Left ventricle myocardium inferior (tissue), 1 donor: ENCODE measurements at regions not wholly inside any gene's neighbourhood (a gene's known extent, or its start where the extent isn't known, plus 50 kb on each side); places are given as distances from the start of the nearest gene placed in this dataset.
"Not testable (repeated sequence)": the region's sequence is repeated elsewhere in the genome, so short reads cannot be mapped to it uniquely, and the experiment has no call there.

ENCODE experiments used
- DNase-seq: peaks from one replicate; pipeline ENCODE4 v3.0.0-alpha.2; 2020
- H3K27ac ChIP-seq: fragments of 200-600 bp; replicated peaks from 2 replicates; pipeline ENCODE4 v1.8.0; 2021
- H3K27me3 ChIP-seq: fragments of 200-600 bp; 2 replicates; pipeline ENCODE4 v1.8.0; 2021; ENCODE audit warnings: low read depth
- H3K36me3 ChIP-seq: fragments of 200-600 bp; 2 replicates; pipeline ENCODE4 v1.8.0; 2021
- H3K4me1 ChIP-seq: fragments of 200-600 bp; 2 replicates; pipeline ENCODE4 v1.8.0; 2021
- H3K4me3 ChIP-seq: fragments of 200-600 bp; 2 replicates; pipeline ENCODE4 v1.8.0; 2021; ENCODE audit warnings: mild to moderate bottlenecking, moderate library complexity
- H3K9me3 ChIP-seq: fragments of 200-600 bp; replicated peaks from 2 replicates; pipeline ENCODE4 v1.8.0; 2021
- intact Hi-C: fragments of 100-400 bp; cut with micrococcal nuclease; formaldehyde crosslinking; loops from one replicate; pipeline ENCODE4 v1.11.0; 2022
- TF ChIP-seq, protein P1 (sequence below): fragments of 200-600 bp; IDR thresholded peaks from 2 replicates; pipeline ENCODE4 v1.8.0; 2021; ENCODE audit warnings: antibody characterized with exemption, mild to moderate bottlenecking, borderline replicate concordance
- donor health status: DM: no; HTN: yes; CAD: no; lungs with severe emphysema.

DNA sequence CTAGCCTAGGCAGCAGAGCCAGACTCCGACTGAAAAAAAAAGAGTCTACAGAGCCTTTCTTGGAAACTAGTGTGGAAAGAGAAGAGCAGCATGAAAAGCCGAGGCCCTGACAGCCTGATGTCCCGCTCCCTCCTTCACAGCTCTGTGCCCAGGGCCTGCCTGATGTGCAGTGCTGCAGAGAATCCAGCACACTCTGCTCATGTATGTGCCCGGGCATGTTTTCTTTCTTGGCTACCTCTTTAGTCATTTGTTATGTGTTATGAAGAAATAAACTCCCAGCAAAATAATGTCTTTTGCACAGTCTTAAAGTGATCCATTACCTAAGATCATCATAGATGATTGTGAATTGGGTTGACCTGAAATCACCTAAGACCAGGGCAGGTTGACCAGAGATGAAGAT lies 78.1 kb upstream of the EZR start:
- TF ChIP-seq, protein P1, sequence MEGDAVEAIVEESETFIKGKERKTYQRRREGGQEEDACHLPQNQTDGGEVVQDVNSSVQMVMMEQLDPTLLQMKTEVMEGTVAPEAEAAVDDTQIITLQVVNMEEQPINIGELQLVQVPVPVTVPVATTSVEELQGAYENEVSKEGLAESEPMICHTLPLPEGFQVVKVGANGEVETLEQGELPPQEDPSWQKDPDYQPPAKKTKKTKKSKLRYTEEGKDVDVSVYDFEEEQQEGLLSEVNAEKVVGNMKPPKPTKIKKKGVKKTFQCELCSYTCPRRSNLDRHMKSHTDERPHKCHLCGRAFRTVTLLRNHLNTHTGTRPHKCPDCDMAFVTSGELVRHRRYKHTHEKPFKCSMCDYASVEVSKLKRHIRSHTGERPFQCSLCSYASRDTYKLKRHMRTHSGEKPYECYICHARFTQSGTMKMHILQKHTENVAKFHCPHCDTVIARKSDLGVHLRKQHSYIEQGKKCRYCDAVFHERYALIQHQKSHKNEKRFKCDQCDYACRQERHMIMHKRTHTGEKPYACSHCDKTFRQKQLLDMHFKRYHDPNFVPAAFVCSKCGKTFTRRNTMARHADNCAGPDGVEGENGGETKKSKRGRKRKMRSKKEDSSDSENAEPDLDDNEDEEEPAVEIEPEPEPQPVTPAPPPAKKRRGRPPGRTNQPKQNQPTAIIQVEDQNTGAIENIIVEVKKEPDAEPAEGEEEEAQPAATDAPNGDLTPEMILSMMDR, result no peak
- no peak overlapping the region for H3K4me3 ChIP-seq
- intact Hi-C loops, result no loop called here
- no peak overlapping the region for H3K27ac ChIP-seq
- H3K4me1 ChIP-seq, result no peaks in the 10 kb centered on the region
- H3K36me3 ChIP-seq, result no peaks in the 10 kb centered on the region
- no peaks in the 10 kb centered on the region for H3K9me3 ChIP-seq
- no peaks in the 10 kb centered on the region for H3K27me3 ChIP-seq
- DNase-seq, result no peak

DNA sequence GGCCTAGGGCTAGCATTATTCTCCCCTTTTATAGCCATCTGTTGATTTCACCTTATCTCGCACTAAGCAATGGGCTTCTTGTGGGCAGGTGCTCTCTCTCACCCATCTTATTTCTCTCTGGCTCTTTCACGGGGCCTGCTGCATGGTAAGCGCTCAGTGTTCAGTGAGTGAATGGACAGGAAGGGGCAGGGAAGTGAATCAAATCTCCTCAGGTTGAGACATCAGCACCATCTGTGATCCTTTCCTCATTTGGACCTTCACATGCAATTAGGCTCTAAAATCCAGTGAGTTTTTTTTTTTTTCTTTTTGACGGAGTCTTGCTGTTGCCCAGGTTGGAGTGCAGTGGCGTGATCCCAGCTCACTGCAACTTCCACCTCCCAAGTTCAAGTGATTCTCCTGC lies 76.5 kb upstream of the EZR start:
- DNase-seq, result no peak
- Histone ChIP-seq H3K27me3 (no peaks in the 10 kb centered on the region), H3K4me3 (no peak overlapping the region), H3K4me1 (no peaks in the 10 kb centered on the region), H3K27ac (no peak overlapping the region), H3K36me3 (no peaks in the 10 kb centered on the region), H3K9me3 (no peaks in the 10 kb centered on the region)
- TF ChIP-seq, protein P1, result no peak
- intact Hi-C loops, result no loop called here

DNA sequence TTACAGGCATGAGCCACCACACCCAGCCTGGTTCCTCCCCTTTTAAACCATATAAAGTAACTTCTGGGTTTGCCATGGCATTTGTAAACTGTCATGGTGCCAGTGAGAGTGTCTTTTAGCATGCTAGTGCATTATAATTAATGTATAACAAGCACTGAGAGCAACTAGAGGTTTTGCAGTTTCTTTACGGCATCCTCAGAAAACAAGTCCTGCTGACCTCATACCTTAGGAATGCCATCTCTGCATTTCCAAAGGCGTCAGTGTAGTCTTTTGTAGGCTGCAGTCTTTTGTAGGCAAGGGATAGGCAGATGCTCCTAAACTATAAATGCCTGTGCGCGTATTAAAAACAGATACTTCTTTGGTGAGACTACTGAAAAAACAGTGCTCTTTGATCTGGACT lies 75.0 kb upstream of the EZR start:
- H3K27me3 ChIP-seq, result no peaks in the 10 kb centered on the region
- H3K27ac ChIP-seq, result no peak overlapping the region
- no peaks in the 10 kb centered on the region for H3K4me1 ChIP-seq
- H3K9me3 ChIP-seq, result no peaks in the 10 kb centered on the region
- no peak overlapping the region for H3K4me3 ChIP-seq
- TF ChIP-seq, protein P1, result no peak
- no peaks in the 10 kb centered on the region for H3K36me3 ChIP-seq
- DNase-seq, result no peak
- intact Hi-C loops, result no loop called here

DNA sequence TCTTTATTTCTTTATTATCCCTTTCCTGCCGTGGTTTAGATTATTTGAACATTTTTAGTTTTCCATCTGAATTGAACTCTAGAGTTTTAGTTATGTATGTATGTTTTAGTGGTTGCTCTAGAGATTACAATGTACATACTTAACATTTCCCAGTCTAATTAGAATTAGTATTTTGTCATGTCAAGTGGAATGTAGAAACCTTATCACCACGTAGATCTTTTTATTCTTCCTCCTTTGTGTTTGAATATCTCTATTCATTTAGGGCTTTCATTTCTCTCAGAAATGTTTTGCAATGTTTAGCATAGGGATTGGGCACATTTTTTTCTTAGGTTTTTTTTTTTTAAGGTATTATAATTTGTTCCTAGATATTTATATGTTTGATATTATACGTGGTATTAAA lies 73.1 kb upstream of the EZR start:
- H3K27me3 ChIP-seq, result no peaks in the 10 kb centered on the region
- DNase-seq, result no peak
- no peak overlapping the region for H3K4me3 ChIP-seq
- no peak overlapping the region for H3K27ac ChIP-seq
- intact Hi-C loops, result no loop called here
- no peaks in the 10 kb centered on the region for H3K9me3 ChIP-seq
- TF ChIP-seq, protein P1, result no peak
- H3K36me3 ChIP-seq, result no peaks in the 10 kb centered on the region
- H3K4me1 ChIP-seq, result no peaks in the 10 kb centered on the region

DNA sequence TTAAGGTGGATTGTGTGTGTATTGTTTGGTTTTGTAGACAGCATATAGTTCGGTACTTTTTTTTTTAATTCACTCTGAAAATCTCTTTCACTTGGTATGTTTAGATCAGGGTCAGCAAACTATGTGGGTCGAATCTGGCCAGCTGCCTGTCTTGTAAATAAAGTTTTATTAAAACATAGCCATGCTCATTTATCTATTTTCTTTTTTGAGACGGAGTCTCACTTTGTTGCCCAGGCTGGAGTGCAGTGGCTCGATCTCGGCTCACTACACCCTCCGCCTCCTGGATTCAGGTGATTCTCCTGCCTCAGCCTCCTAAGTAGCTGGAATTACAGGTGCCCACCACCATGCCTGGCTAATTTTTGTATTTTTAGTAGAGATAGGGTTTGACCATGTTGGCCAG lies 72.4 kb upstream of the EZR start:
- H3K9me3 ChIP-seq, H3K27me3 ChIP-seq, H3K27ac ChIP-seq, H3K4me3 ChIP-seq, intact Hi-C loops, DNase-seq, H3K36me3 ChIP-seq, H3K4me1 ChIP-seq: not testable (repeated sequence)

DNA sequence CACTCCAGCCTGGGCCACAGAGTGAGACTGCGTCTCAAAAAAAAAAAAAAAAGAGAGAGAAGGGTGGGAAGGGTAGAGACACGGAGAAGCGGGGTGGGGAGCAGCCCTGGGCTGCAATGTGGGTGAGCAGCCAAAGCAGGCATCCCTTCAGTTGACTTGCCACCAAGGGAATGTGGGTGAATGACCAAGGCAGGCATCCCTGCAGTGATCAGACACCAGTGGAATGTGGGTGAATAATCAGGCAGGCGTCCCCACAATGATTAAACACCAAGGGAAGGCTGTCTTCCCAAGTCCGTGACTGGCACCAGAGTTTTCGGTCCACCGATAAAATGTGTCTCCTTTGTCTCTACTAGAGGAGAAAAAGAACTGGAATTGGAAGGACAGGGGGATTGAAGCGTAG lies 69.0 kb upstream of the EZR start:
- DNase-seq, H3K4me3 ChIP-seq, H3K4me1 ChIP-seq, H3K27me3 ChIP-seq, H3K36me3 ChIP-seq, H3K27ac ChIP-seq, H3K9me3 ChIP-seq, intact Hi-C loops: not testable (repeated sequence)

DNA sequence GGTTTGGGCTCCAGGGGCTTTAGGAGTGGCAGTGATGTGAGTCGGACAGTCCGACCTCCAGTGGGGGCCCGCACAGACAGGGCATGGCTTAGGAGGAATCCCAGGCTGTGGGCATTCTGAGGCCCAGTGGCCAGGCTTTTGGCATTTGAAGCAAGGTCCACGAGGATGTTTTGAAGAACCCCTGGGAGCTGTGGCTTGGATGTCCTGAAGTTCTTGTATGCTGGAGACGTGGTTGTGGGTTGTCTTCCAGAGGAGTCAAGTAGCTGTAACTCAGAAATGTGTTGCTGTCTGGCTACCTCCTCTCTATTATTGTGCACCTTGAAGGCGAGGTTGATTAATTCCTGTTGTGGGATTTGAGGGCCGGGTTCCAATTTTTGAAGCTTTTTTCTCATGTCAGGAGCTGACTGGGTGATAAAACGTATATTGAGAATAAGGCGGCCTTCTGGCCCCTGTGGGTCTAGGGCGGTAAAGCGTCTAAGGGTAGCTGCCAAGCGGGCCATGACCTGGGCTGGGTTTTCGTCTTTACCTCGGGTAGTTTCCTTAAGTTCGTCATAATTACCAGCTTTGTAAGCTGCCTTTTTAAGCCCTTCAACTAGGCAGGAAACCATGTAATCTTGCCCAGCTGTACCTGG lies 67.3 kb upstream of the EZR start:
- DNase-seq, H3K27ac ChIP-seq, H3K27me3 ChIP-seq, intact Hi-C loops, H3K4me3 ChIP-seq, H3K9me3 ChIP-seq, H3K4me1 ChIP-seq, H3K36me3 ChIP-seq: not testable (repeated sequence)

DNA sequence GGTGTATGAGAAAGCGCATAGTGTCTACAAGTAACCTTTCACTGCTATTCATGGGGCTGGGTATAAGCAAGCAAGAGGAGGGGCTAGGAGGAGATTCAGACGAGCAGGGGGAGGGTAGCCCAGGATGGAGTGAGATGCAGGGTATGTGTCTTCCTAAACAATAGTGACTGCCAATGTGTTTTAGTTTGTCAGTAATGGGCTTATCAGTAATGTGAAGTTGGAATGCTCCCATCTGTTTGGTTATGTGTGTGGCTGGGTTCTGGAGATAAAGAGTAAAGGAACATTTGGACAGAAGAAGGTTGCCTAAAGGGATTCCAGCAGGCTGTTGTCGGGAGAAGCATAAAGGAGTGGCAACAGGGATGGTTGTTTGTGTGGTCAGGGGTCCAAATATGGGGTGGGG lies 62.7 kb upstream of the EZR start:
- DNase-seq, H3K27ac ChIP-seq, H3K4me1 ChIP-seq, H3K27me3 ChIP-seq, H3K36me3 ChIP-seq, intact Hi-C loops, H3K4me3 ChIP-seq: not testable (repeated sequence)
- H3K9me3 ChIP-seq, result peaks cover 19% of the 10 kb centered on the region

DNA sequence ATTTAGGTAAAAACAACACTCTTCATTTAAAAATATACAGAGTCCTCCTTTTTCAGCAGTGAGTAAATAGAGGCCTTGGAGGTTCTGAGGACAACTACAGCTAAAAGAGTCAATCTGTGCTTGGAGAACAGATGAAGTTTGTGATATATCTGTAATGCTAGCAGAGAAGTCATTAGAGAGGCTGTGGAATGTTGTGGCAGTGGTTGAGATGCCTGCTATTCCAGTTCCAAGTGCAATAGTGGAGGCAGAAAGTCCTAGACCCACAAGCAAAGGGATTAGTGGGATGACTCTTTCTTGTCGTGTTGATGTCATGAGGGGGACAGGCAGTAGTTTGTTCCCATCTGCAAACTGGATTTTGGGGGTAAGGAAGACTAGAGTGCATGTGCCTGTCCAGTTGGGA lies 62.1 kb upstream of the EZR start:
- H3K27ac ChIP-seq, DNase-seq, H3K36me3 ChIP-seq, H3K4me3 ChIP-seq, intact Hi-C loops, H3K4me1 ChIP-seq, H3K27me3 ChIP-seq: not testable (repeated sequence)
- H3K9me3 ChIP-seq, result peaks cover 20% of the 10 kb centered on the region
